Keratinocyte (primary cell): ENCODE measurements at regions not wholly inside any gene's neighbourhood (a gene's known extent, or its start where the extent isn't known, plus 50 kb on each side); places are given as distances from the start of the nearest gene placed in this dataset.

Experiments
- DNase-seq: peaks from one replicate; pipeline ENCODE4 v3.0.0-alpha.2; 2011; ENCODE audit warnings: low read depth, missing footprints, low spot score
- FAIRE-seq: peaks from 2 replicates; lab custom pipeline; 2011; peaks lifted over from hg19 to GRCh38; lab: Jason Lieb, UNC
- H2AFZ ChIP-seq: 2 replicates; pipeline ENCODE4 v1.6.0; 2012; ENCODE audit warnings: low read length, control low read depth, inconsistent platforms; ENCODE audit not compliant: control insufficient read depth
- H3K27ac ChIP-seq: 2 replicates; pipeline ENCODE4 v1.5.1; 2011; ENCODE audit warnings: low read length; ENCODE audit not compliant: control insufficient read depth, insufficient read depth
- H3K27me3 ChIP-seq: 3 replicates; pipeline ENCODE4 v1.6.0; 2011; ENCODE audit warnings: low read length; ENCODE audit not compliant: control insufficient read depth, insufficient read depth; ENCODE audit errors: extremely low read depth
- H3K36me3 ChIP-seq, 2 experiments: 2 replicates in 1 of 2; 3 replicates in 1 of 2; pipeline ENCODE4 v1.5.1; 2011; ENCODE audit warnings: low read length in 2 of 2, mild to moderate bottlenecking in 1 of 2; ENCODE audit not compliant: control insufficient read depth in 2 of 2, insufficient read depth in 2 of 2; ENCODE audit errors: extremely low read depth in 1 of 2
- H3K4me1 ChIP-seq: 3 replicates; pipeline ENCODE4 v1.5.1; 2011; ENCODE audit warnings: low read length; ENCODE audit not compliant: control insufficient read depth, insufficient read depth; ENCODE audit errors: extremely low read depth
- H3K4me2 ChIP-seq: 3 replicates; pipeline ENCODE4 v1.6.0; 2011; ENCODE audit warnings: low read depth, low read length; ENCODE audit not compliant: control insufficient read depth, insufficient read depth; ENCODE audit errors: extremely low read depth
- H3K4me3 ChIP-seq, 3 experiments: fragments of 200-600 bp in 1 of 3; sonication (generic) in 1 of 3; 2 replicates in 2 of 3; 3 replicates in 1 of 3; pipeline ENCODE4 v1.5.1; 2011 to 2016; ENCODE audit warnings: low read length in 3 of 3, mild to moderate bottlenecking in 3 of 3, control low read depth in 2 of 3, inconsistent platforms in 1 of 3, low read depth in 1 of 3, mixed read lengths in 1 of 3, mixed run types in 1 of 3, moderate library complexity in 1 of 3; ENCODE audit not compliant: control insufficient read depth in 2 of 3, insufficient read depth in 2 of 3; ENCODE audit errors: extremely low read depth in 1 of 3
- H3K79me2 ChIP-seq: 2 replicates; pipeline ENCODE4 v1.6.0; 2012; ENCODE audit warnings: low read length; ENCODE audit not compliant: control insufficient read depth, insufficient read depth
- H3K9ac ChIP-seq: 3 replicates; pipeline ENCODE4 v1.6.0; 2011; ENCODE audit warnings: low read length; ENCODE audit not compliant: control insufficient read depth, insufficient read depth; ENCODE audit errors: extremely low read depth
- H3K9me1 ChIP-seq: 3 replicates; pipeline ENCODE4 v1.6.0; 2011; ENCODE audit warnings: low read length; ENCODE audit not compliant: control insufficient read depth, insufficient read depth; ENCODE audit errors: extremely low read depth
- H3K9me3 ChIP-seq: 2 replicates; pipeline ENCODE4 v1.5.1; 2012; ENCODE audit warnings: low read depth, low read length; ENCODE audit not compliant: control insufficient read depth
- H4K20me1 ChIP-seq: 3 replicates; pipeline ENCODE4 v1.6.0; 2011; ENCODE audit warnings: low read length; ENCODE audit not compliant: control insufficient read depth, insufficient read depth; ENCODE audit errors: extremely low read depth
- CTCF ChIP-seq, 3 experiments: IDR thresholded peaks in 1 of 3; conservative IDR thresholded peaks in 1 of 3; optimal IDR thresholded peaks in 1 of 3; 2 replicates in 2 of 3; 3 replicates in 1 of 3; pipeline versions ENCODE3 to v1.5.1; 2011; ENCODE audit warnings: low read length in 3 of 3, mild to moderate bottlenecking in 3 of 3, moderate library complexity in 2 of 3, control low read depth in 1 of 3, inconsistent platforms in 1 of 3; ENCODE audit not compliant: insufficient read depth in 2 of 3; ENCODE audit errors: extremely low read depth in 1 of 3
- EZH2 ChIP-seq: IDR thresholded peaks from one replicate; pipeline ENCODE4 v1.6.1; 2012; ENCODE audit warnings: inconsistent platforms, mild to moderate bottlenecking, low read length, moderate library complexity
- dilution Hi-C: fragments of 300-500 bp; cut with MboI; formaldehyde crosslinking; loops from one replicate; pipeline ENCODE4 v1.7.0; 2020; ENCODE audit warnings: low sequenced_read_pairs; ENCODE audit not compliant: extremely low pct_ligation_motif_present

- H3K4me1 ChIP-seq: no peaks in the 10 kb centered on the region
Measured at GRCh38 chr5:92676215-92677165, 904.5 kb downstream of the NR2F1-AS1 start.

GRCh38 chr5:92674321-92674720, 906.7 kb downstream of the NR2F1-AS1 start:
- Histone ChIP-seq H3K9me3 (no peaks in the 10 kb centered on the region), H3K4me2 (no peak overlapping the region), H3K27ac (no peak overlapping the region), H3K9ac (no peak overlapping the region), H3K4me3 (no peak overlapping the region), H3K79me2 (no peaks in the 10 kb centered on the region), H3K27me3 (no peaks in the 10 kb centered on the region), H3K4me1 (no peaks in the 10 kb centered on the region), H2AFZ (no peak overlapping the region), H3K36me3 (no peaks in the 10 kb centered on the region), H4K20me1 (no peaks in the 10 kb centered on the region), H3K9me1 (no peaks in the 10 kb centered on the region)
- DNase-seq (no peak), FAIRE-seq (no peak)
- dilution Hi-C loops: no loop called here
- TF ChIP-seq EZH2 (no peak), CTCF (optimal IDR thresholded peaks at IDR 0.05 in 1 of 3, IDR thresholded peaks at IDR 0.05 in 1 of 3, conservative IDR thresholded peaks at IDR 0.05 in 1 of 3; ENCODE audit: extremely low read depth in 1 of 3, insufficient read depth in 2 of 3, low read length in 3 of 3) (no peak)

More at GRCh38 chr5:92676215-92677165, 904.5 kb downstream of the NR2F1-AS1 start:
- no peak overlapping the region for H3K27ac ChIP-seq
- no peak overlapping the region for H2AFZ ChIP-seq
- H3K27me3 ChIP-seq: no peaks in the 10 kb centered on the region
- no peaks in the 10 kb centered on the region for H3K79me2 ChIP-seq
- H3K9me3 ChIP-seq: no peaks in the 10 kb centered on the region
- FAIRE-seq: no peak
- DNase-seq: no peak
- no peaks in the 10 kb centered on the region for H3K9me1 ChIP-seq
- no peak overlapping the region for H3K4me2 ChIP-seq
- dilution Hi-C loops: no loop called here
- TF ChIP-seq EZH2: no peak
- no peak for TF ChIP-seq CTCF (optimal IDR thresholded peaks at IDR 0.05 in 1 of 3, IDR thresholded peaks at IDR 0.05 in 1 of 3, conservative IDR thresholded peaks at IDR 0.05 in 1 of 3; ENCODE audit: extremely low read depth in 1 of 3, insufficient read depth in 2 of 3, low read length in 3 of 3)
- H4K20me1 ChIP-seq: no peaks in the 10 kb centered on the region
- no peak overlapping the region for H3K4me3 ChIP-seq
- no peaks in the 10 kb centered on the region for H3K36me3 ChIP-seq
- H3K9ac ChIP-seq: no peak overlapping the region
